ENCODE measurements at regions not wholly inside any gene's neighbourhood (a gene's known extent, or its start where the extent isn't known, plus 50 kb on each side); places are given as distances from the start of the nearest gene placed in this dataset.
A peak's percentile ranks its signal among the peaks of the same experiment; 100 is the strongest.

GRCh38 chr10:44725404-44725803 is 185.7 kb upstream of the TMEM72 start:
- no peak overlapping the region for H2AFZ ChIP-seq (ENCODE audit: low read length)
- no peaks in the 10 kb centered on the region for H4K20me1 ChIP-seq (ENCODE audit: control insufficient read depth, extremely low read depth, insufficient read depth, low read length)
- peaks cover 3% of the 10 kb centered on the region for H3K4me1 ChIP-seq (ENCODE audit: control insufficient read depth, extremely low read depth, insufficient read depth, low read length)
- DNase-seq (ENCODE audit: low read depth in 2 of 2): peak; percentile 34 to 58
- no peak for TF ChIP-seq CTCF (conservative IDR thresholded peaks at IDR 0.05 in 1 of 2, IDR thresholded peaks at IDR 0.05 in 1 of 2; ENCODE audit: low read depth in 1 of 2, low read length in 2 of 2)
- no peak overlapping the region for H3K4me3 ChIP-seq (replicated peaks in 1 of 4; ENCODE audit: control extremely low read depth in 1 of 4, insufficient read depth in 1 of 4, low read depth in 3 of 4, low read length in 4 of 4)
- no peaks in the 10 kb centered on the region for H3K36me3 ChIP-seq (ENCODE audit: control insufficient read depth, insufficient read depth, low read length)
- no peaks in the 10 kb centered on the region for H3K79me2 ChIP-seq (ENCODE audit: control insufficient read depth, insufficient read depth, low read length)
- H3K9me3 ChIP-seq (ENCODE audit: control insufficient read depth, insufficient read depth, low read depth, low read length): no peaks in the 10 kb centered on the region
- no peak overlapping the region for H3K9ac ChIP-seq (ENCODE audit: insufficient read depth, low read length)
- no peaks in the 10 kb centered on the region for H3K27me3 ChIP-seq (ENCODE audit: control insufficient read depth, insufficient read depth, low read length)
- no peak overlapping the region for H3K27ac ChIP-seq (ENCODE audit: insufficient read depth, low read length)
- H3K4me2 ChIP-seq (ENCODE audit: extremely low read depth, insufficient read depth, low read length): peak overlapping the region; percentile 45

GRCh38 chr10:44731283-44731682 is 179.9 kb upstream of the TMEM72 start:
- no peak for DNase-seq (ENCODE audit: low read depth in 2 of 2)
- TF ChIP-seq EZH2 (IDR thresholded peaks at IDR 0.05; ENCODE audit: low read length, missing control alignments) (no peak), CTCF (conservative IDR thresholded peaks at IDR 0.05 in 1 of 2, IDR thresholded peaks at IDR 0.05 in 1 of 2; ENCODE audit: low read depth in 1 of 2, low read length in 2 of 2) (no peak)
- H3K9ac ChIP-seq (ENCODE audit: insufficient read depth, low read length): no peak overlapping the region
- H3K27ac ChIP-seq (ENCODE audit: insufficient read depth, low read length): no peak overlapping the region
- no peaks in the 10 kb centered on the region for H3K9me3 ChIP-seq (ENCODE audit: control insufficient read depth, insufficient read depth, low read depth, low read length)
- H3K36me3 ChIP-seq (ENCODE audit: control insufficient read depth, insufficient read depth, low read length): no peaks in the 10 kb centered on the region
- no peaks in the 10 kb centered on the region for H4K20me1 ChIP-seq (ENCODE audit: control insufficient read depth, extremely low read depth, insufficient read depth, low read length)
- H3K4me1 ChIP-seq (ENCODE audit: control insufficient read depth, extremely low read depth, insufficient read depth, low read length): no peaks in the 10 kb centered on the region
- H3K4me3 ChIP-seq (replicated peaks in 1 of 4; ENCODE audit: control extremely low read depth in 1 of 4, insufficient read depth in 1 of 4, low read depth in 3 of 4, low read length in 4 of 4): no peak overlapping the region
- peak overlapping the region; percentile 71 for H2AFZ ChIP-seq (ENCODE audit: low read length)
- no peak overlapping the region for H3K4me2 ChIP-seq (ENCODE audit: extremely low read depth, insufficient read depth, low read length)
- no peaks in the 10 kb centered on the region for H3K79me2 ChIP-seq (ENCODE audit: control insufficient read depth, insufficient read depth, low read length)
- no peaks in the 10 kb centered on the region for H3K27me3 ChIP-seq (ENCODE audit: control insufficient read depth, insufficient read depth, low read length)

GRCh38 chr10:44733501-44734488 is 177.3 kb upstream of the TMEM72 start:
- Histone ChIP-seq H4K20me1 (ENCODE audit: control insufficient read depth, extremely low read depth, insufficient read depth, low read length) (no peaks in the 10 kb centered on the region), H3K79me2 (ENCODE audit: control insufficient read depth, insufficient read depth, low read length) (no peaks in the 10 kb centered on the region), H3K4me3 (replicated peaks in 1 of 4; ENCODE audit: control extremely low read depth in 1 of 4, insufficient read depth in 1 of 4, low read depth in 3 of 4, low read length in 4 of 4) (no peak overlapping the region), H2AFZ (ENCODE audit: low read length) (no peak overlapping the region), H3K9me3 (ENCODE audit: control insufficient read depth, insufficient read depth, low read depth, low read length) (no peaks in the 10 kb centered on the region), H3K9ac (ENCODE audit: insufficient read depth, low read length) (no peak overlapping the region), H3K27me3 (ENCODE audit: control insufficient read depth, insufficient read depth, low read length) (no peaks in the 10 kb centered on the region), H3K27ac (ENCODE audit: insufficient read depth, low read length) (no peak overlapping the region), H3K4me2 (ENCODE audit: extremely low read depth, insufficient read depth, low read length) (no peak overlapping the region), H3K4me1 (ENCODE audit: control insufficient read depth, extremely low read depth, insufficient read depth, low read length) (no peaks in the 10 kb centered on the region), H3K36me3 (ENCODE audit: control insufficient read depth, insufficient read depth, low read length) (no peaks in the 10 kb centered on the region)
- DNase-seq (ENCODE audit: low read depth in 2 of 2): peak in 1 of 2 donors; percentile 50
- peak in 1 of 2 donors; percentile 50 for TF ChIP-seq CTCF (conservative IDR thresholded peaks at IDR 0.05 in 1 of 2, IDR thresholded peaks at IDR 0.05 in 1 of 2; ENCODE audit: low read depth in 1 of 2, low read length in 2 of 2)
- no peak for TF ChIP-seq EZH2 (IDR thresholded peaks at IDR 0.05; ENCODE audit: low read length, missing control alignments)
